HFF-Myc (cell line): ENCODE measurements at regions not wholly inside any gene's neighbourhood (a gene's known extent, or its start where the extent isn't known, plus 50 kb on each side); places are given as distances from the start of the nearest gene placed in this dataset.
"Not testable (repeated sequence)": the region's sequence is repeated elsewhere in the genome, so short reads cannot be mapped to it uniquely, and the experiment has no call there.

Experiments used
- DNase-seq: peaks from one replicate; pipeline ENCODE4 v3.0.0-alpha.2; 2011; ENCODE audit warnings: low read depth; ENCODE audit errors: extremely low read depth
- H3K4me3 ChIP-seq: replicated peaks from 2 replicates; pipeline ENCODE4 v1.5.1; 2011; ENCODE audit warnings: low read depth, mild to moderate bottlenecking, control low read depth, low read length
- TF ChIP-seq, protein P1 (sequence below): IDR thresholded peaks from 2 replicates; pipeline ENCODE4 v1.5.1; 2012; ENCODE audit warnings: mild to moderate bottlenecking, low read depth, low read length, control low read depth; ENCODE audit errors: missing control alignments

DNA sequence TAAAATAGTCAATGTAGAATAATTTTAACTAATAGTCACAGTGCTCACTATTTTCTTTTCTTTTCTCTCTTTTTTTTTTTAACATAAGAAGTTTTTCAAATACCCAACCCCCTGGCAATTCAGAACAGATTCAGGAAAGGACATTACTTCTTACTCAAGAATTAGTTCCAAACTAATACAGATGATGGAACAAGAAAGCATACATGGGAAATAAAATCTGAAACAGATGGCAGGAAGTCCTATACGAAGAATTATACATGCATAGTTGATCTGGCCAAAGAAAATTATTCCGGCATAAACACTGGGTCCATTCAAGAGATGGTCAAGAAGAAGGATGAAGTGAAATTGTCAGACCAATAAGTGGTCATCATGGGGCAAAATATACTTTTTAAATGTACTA is 614.4 kb upstream of the INTU start:
- no peak overlapping the region for H3K4me3 ChIP-seq
- DNase-seq, result no peak
- TF ChIP-seq, protein P1, sequence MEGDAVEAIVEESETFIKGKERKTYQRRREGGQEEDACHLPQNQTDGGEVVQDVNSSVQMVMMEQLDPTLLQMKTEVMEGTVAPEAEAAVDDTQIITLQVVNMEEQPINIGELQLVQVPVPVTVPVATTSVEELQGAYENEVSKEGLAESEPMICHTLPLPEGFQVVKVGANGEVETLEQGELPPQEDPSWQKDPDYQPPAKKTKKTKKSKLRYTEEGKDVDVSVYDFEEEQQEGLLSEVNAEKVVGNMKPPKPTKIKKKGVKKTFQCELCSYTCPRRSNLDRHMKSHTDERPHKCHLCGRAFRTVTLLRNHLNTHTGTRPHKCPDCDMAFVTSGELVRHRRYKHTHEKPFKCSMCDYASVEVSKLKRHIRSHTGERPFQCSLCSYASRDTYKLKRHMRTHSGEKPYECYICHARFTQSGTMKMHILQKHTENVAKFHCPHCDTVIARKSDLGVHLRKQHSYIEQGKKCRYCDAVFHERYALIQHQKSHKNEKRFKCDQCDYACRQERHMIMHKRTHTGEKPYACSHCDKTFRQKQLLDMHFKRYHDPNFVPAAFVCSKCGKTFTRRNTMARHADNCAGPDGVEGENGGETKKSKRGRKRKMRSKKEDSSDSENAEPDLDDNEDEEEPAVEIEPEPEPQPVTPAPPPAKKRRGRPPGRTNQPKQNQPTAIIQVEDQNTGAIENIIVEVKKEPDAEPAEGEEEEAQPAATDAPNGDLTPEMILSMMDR, result no peak

- not testable (repeated sequence) for H3K4me3 ChIP-seq, DNase-seq
Measured at GRCh38 chr4:127020831-127021230, 611.9 kb upstream of the INTU start.

- TF ChIP-seq, protein P1, result no peak
- no peak overlapping the region for H3K4me3 ChIP-seq
- DNase-seq, result no peak
Measured at GRCh38 chr4:127036296-127036695, 596.5 kb upstream of the INTU start.

DNA sequence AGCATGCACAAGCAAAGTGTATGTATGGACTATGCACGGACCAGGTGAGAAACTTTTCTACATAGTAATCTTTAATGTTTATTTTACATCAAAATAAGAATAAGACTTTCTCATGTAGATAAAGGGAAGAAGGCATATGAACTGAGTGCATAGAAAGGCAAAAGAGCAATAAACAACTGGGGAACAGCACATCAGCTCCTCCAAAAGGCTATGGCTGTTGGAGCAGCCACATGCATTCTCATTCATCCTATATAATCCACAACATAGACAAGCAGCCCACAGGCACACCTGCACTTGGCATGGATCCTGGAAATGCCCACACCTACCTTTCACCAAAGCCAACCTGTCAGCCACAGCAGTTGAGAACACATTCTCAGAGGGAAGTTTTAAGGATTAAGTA is 586.9 kb upstream of the INTU start:
- peak; percentile 2 for DNase-seq
- TF ChIP-seq, protein P1, result no peak
- H3K4me3 ChIP-seq, result no peak overlapping the region

GRCh38 chr4:127047930-127048329 is 584.8 kb upstream of the INTU start:
- no peak for DNase-seq
- TF ChIP-seq, protein P1, result no peak
- H3K4me3 ChIP-seq, result no peak overlapping the region

DNA sequence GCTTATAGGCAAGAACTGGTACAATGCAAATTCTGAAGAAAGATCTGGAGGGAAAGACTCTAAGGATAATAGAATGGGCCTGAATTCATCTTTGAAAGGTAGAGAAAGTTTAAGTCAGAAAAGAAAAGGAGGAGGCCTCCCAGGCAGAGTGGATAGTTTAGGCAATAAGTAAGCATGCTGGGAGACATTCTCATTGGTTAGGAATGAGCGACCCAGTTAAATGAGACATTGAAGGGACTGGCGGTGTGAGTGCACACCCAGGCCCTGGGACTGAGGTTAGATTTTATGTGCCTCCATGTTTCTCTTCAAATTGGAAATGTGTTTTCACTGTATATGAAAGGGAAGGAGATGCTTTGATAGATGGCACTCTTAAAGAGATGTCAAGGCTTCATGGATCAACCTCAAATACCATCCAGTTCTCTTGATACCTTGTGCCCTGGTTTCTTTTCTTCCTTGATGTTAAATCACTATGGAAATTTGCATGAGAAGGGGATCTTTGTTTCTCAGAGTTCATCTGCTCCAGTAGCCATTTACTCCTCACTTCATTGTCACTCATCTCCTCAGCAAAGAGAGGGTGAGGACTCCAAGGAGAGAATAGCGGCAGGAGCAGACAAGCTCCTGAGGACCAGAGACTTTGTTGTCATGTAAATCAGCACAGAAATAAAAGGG is 584.2 kb upstream of the INTU start:
- H3K4me3 ChIP-seq, result no peak overlapping the region
- DNase-seq, result no peak
- TF ChIP-seq, protein P1, result no peak

- no peak for DNase-seq
- TF ChIP-seq, protein P1, result no peak
- no peak overlapping the region for H3K4me3 ChIP-seq
Measured at GRCh38 chr4:127049526-127049925, 583.2 kb upstream of the INTU start.
